Testis (tissue), 2 donors: ENCODE measurements at regions not wholly inside any gene's neighbourhood (a gene's known extent, or its start where the extent isn't known, plus 50 kb on each side); places are given as distances from the start of the nearest gene placed in this dataset.

Source experiments
- DNase-seq: peaks from one replicate; pipeline ENCODE4 v3.0.0-alpha.2; 2019
- H3K27ac ChIP-seq, 2 donors: fragments of 200-600 bp; sonication (generic); one replicate each; pipeline ENCODE4 v1.5.1; 2019
- H3K27me3 ChIP-seq: fragments of 200-600 bp; sonication (generic); one replicate; pipeline ENCODE4 v1.5.1; 2019
- H3K36me3 ChIP-seq: fragments of 200-600 bp; sonication (generic); one replicate; pipeline ENCODE4 v1.5.1; 2017; ENCODE audit warnings: low read depth; ENCODE audit errors: missing control alignments
- H3K4me1 ChIP-seq: fragments of 200-600 bp; sonication (generic); one replicate; pipeline ENCODE4 v1.5.1; 2019
- H3K4me3 ChIP-seq, 2 donors: fragments of 200-600 bp; sonication (generic); one replicate each; pipeline ENCODE4 v1.5.1; 2017 to 2019
- H3K9me3 ChIP-seq: fragments of 200-600 bp; sonication (generic); one replicate; pipeline ENCODE4 v1.5.1; 2017
- CTCF ChIP-seq, 3 experiments: fragments of 450-650 bp in 2 of 3; fragments of 200-600 bp in 1 of 3; sonication (generic) in 1 of 3; IDR thresholded peaks; one replicate each; pipeline ENCODE4 v1.5.1; 2016 to 2019; ENCODE audit warnings: antibody characterized with exemption in 3 of 3, mild to moderate bottlenecking in 2 of 3, moderate library complexity in 1 of 3
- POLR2A ChIP-seq: fragments of 450-650 bp; IDR thresholded peaks from one replicate; pipeline ENCODE4 v1.6.1; 2017; ENCODE audit warnings: antibody characterized with exemption, mild to moderate bottlenecking, moderate library complexity
- WGBS, 2 donors: methylation state at CpG; one replicate each; pipeline ENCODE4 v1.1.5; 2018; 5-methylcytosine and 5-hydroxymethylcytosine counted together
- intact Hi-C: fragments of 100-400 bp; cut with DNase I; formaldehyde crosslinking; loops from one replicate; pipeline ENCODE4 v1.15.1; 2023; ENCODE audit warnings: low total_unique reads

- WGBS, 2 donors = 0% methylated on average over 18 to 58 of the region's 62 CpGs
- intact Hi-C loops = no loop called here
- TF ChIP-seq POLR2A (no peak), CTCF (IDR thresholded peaks at IDR 0.05) (no peak)
Measured at GRCh38 chr15:62390791-62391640, 225.9 kb upstream of the C2CD4B start.

GRCh38 chr15:62391641-62392262 lies 226.7 kb upstream of the C2CD4B start:
- Histone ChIP-seq H3K9me3 (no peaks in the 10 kb centered on the region), H3K27me3 (no peaks in the 10 kb centered on the region), H3K4me3 (peak overlapping the region; percentile 87 to 93), H3K27ac (peak overlapping the region; percentile 31 to 84), H3K36me3 (no peaks in the 10 kb centered on the region), H3K4me1 (peaks cover 6% of the 10 kb centered on the region)
- intact Hi-C loops = no loop called here
- peak; percentile 50 for DNase-seq
- 0% methylated on average over 15 to 25 of the region's 66 CpGs for WGBS, 2 donors
- no peak for TF ChIP-seq POLR2A
- TF ChIP-seq CTCF (IDR thresholded peaks at IDR 0.05) = peak in 1 of 3 experiments; percentile 3

More at GRCh38 chr15:62390791-62391640, 225.9 kb upstream of the C2CD4B start:
- no peaks in the 10 kb centered on the region for H3K27me3 ChIP-seq
- no peaks in the 10 kb centered on the region for H3K36me3 ChIP-seq
- peak overlapping the region; percentile 87 to 93 for H3K4me3 ChIP-seq
- peaks cover 6% of the 10 kb centered on the region for H3K4me1 ChIP-seq
- no peaks in the 10 kb centered on the region for H3K9me3 ChIP-seq
- peak; percentile 59 for DNase-seq
- peak overlapping the region; percentile 31 to 84 for H3K27ac ChIP-seq

GRCh38 chr15:62392376-62392775 lies 227.3 kb upstream of the C2CD4B start:
- intact Hi-C loops = no loop called here
- DNase-seq = peak; percentile 17
- peak overlapping the region in 1 of 2 donors; percentile 84 for H3K27ac ChIP-seq

GRCh38 chr15:62393196-62393595 lies 228.1 kb upstream of the C2CD4B start:
- H3K4me3 ChIP-seq = no peak overlapping the region
- H3K27ac ChIP-seq = no peak overlapping the region
- no peaks in the 10 kb centered on the region for H3K36me3 ChIP-seq
- DNase-seq = no peak
- WGBS, 2 donors = 69 to 81% methylated on average over 4 of the region's 4 CpGs
- no peaks in the 10 kb centered on the region for H3K27me3 ChIP-seq
- peaks cover 6% of the 10 kb centered on the region for H3K4me1 ChIP-seq
- no peaks in the 10 kb centered on the region for H3K9me3 ChIP-seq
- intact Hi-C loops = no loop called here
- TF ChIP-seq POLR2A (no peak), CTCF (IDR thresholded peaks at IDR 0.05) (no peak)

More at GRCh38 chr15:62392376-62392775, 227.3 kb upstream of the C2CD4B start:
- peaks cover 6% of the 10 kb centered on the region for H3K4me1 ChIP-seq
- H3K27me3 ChIP-seq = no peaks in the 10 kb centered on the region
- H3K9me3 ChIP-seq = no peaks in the 10 kb centered on the region
- peak overlapping the region; percentile 87 to 93 for H3K4me3 ChIP-seq
- TF ChIP-seq POLR2A (no peak), CTCF (IDR thresholded peaks at IDR 0.05) (no peak)
- no peaks in the 10 kb centered on the region for H3K36me3 ChIP-seq
- 34 to 43% methylated on average over 10 of the region's 10 CpGs for WGBS, 2 donors
